ENCODE measurements at regions not wholly inside any gene's neighbourhood (a gene's known extent, or its start where the extent isn't known, plus 50 kb on each side); places are given as distances from the start of the nearest gene placed in this dataset.

GRCh38 chr9:90064971-90065370 lies 460.2 kb downstream of the GADD45G start:
- Histone ChIP-seq H3K27me3 (no peaks in the 10 kb centered on the region), H3K36me3 (no peaks in the 10 kb centered on the region), H3K4me1 (peaks cover 0 to 23% (median 0%) of the 10 kb centered on the region in 3 donors), H3K9me3 (no peaks in the 10 kb centered on the region), H3K27ac (no peak overlapping the region), H3K4me3 (no peak overlapping the region)
- WGBS, 2 donors (ENCODE audit: low coverage in 1 of 2), result 53 to 88% methylated on average over 2 to 3 of the region's 3 CpGs
- ATAC-seq, result no peak
- no peak for TF ChIP-seq POLR2AphosphoS5 (IDR thresholded peaks at IDR 0.05)
- no peak for TF ChIP-seq CTCF (IDR thresholded peaks at IDR 0.05)
- no peak for TF ChIP-seq POLR2A (IDR thresholded peaks at IDR 0.05)

DNA sequence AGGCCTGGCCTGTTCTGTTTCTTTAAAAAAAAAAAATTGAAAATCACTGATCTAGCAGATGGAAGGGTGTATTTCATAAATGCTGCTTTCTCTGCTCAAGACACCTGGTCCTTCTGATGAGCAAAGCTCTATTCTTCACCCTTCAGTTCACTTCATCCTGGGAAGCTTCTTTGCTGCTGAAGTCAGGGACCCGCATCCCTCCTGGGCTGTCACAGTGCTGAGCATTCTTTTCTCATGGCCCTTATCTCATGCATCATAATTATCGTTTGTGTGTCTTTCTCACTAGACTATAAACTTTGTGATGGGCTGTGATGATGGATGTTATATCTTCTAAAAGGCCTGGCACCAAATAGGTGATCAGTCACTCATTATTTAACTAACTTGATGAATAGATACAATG lies 461.0 kb downstream of the GADD45G start:
- Histone ChIP-seq H3K36me3 (no peaks in the 10 kb centered on the region), H3K27me3 (no peaks in the 10 kb centered on the region), H3K4me1 (peaks cover 0 to 21% (median 0%) of the 10 kb centered on the region in 3 donors), H3K4me3 (no peak overlapping the region), H3K27ac (no peak overlapping the region), H3K9me3 (no peaks in the 10 kb centered on the region)
- TF ChIP-seq POLR2A (IDR thresholded peaks at IDR 0.05) (no peak), EP300 (IDR thresholded peaks at IDR 0.05) (no peak), POLR2AphosphoS5 (IDR thresholded peaks at IDR 0.05) (no peak), CTCF (IDR thresholded peaks at IDR 0.05) (no peak)
- 89 to 100% methylated on average over 1 to 2 of the region's 2 CpGs for WGBS, 2 donors (ENCODE audit: low coverage in 1 of 2)
- no peak for ATAC-seq

- H3K4me1 ChIP-seq, result peaks cover 0 to 10% (median 0%) of the 10 kb centered on the region in 3 donors
- ATAC-seq, result no peak
- H3K27ac ChIP-seq, result no peak overlapping the region
- no peaks in the 10 kb centered on the region for H3K9me3 ChIP-seq
- TF ChIP-seq EP300 (IDR thresholded peaks at IDR 0.05) (no peak), CTCF (IDR thresholded peaks at IDR 0.05) (no peak), POLR2A (IDR thresholded peaks at IDR 0.05) (no peak), POLR2AphosphoS5 (IDR thresholded peaks at IDR 0.05) (no peak)
- 75 to 84% methylated on average over 1 to 2 of the region's 2 CpGs for WGBS, 2 donors (ENCODE audit: low coverage in 1 of 2)
- no peaks in the 10 kb centered on the region for H3K27me3 ChIP-seq
- no peak overlapping the region for H3K4me3 ChIP-seq
- no peaks in the 10 kb centered on the region for H3K36me3 ChIP-seq
Observed at GRCh38 chr9:90069085-90069484, 464.3 kb downstream of the GADD45G start.

GRCh38 chr9:90070056-90070455 lies 465.2 kb downstream of the GADD45G start:
- H3K4me3 ChIP-seq, result no peak overlapping the region
- H3K9me3 ChIP-seq, result no peaks in the 10 kb centered on the region
- TF ChIP-seq EP300 (IDR thresholded peaks at IDR 0.05), result no peak
- no peak for TF ChIP-seq POLR2AphosphoS5 (IDR thresholded peaks at IDR 0.05)
- TF ChIP-seq CTCF (IDR thresholded peaks at IDR 0.05), result no peak
- TF ChIP-seq POLR2A (IDR thresholded peaks at IDR 0.05), result no peak
- H3K4me1 ChIP-seq, result peaks cover 0 to 10% (median 0%) of the 10 kb centered on the region in 3 donors
- no peak for ATAC-seq
- no peak overlapping the region for H3K27ac ChIP-seq
- WGBS, 2 donors (ENCODE audit: low coverage in 1 of 2), result 89% methylated on average over 4 of the region's 5 CpGs; no CpG with 5 or more reads in 1 of the 2 donors
- no peaks in the 10 kb centered on the region for H3K27me3 ChIP-seq
- H3K36me3 ChIP-seq, result no peaks in the 10 kb centered on the region

GRCh38 chr9:90070469-90070868 lies 465.7 kb downstream of the GADD45G start:
- no peak for TF ChIP-seq EP300 (IDR thresholded peaks at IDR 0.05)
- TF ChIP-seq CTCF (IDR thresholded peaks at IDR 0.05), result no peak
- no peak for TF ChIP-seq POLR2A (IDR thresholded peaks at IDR 0.05)
- TF ChIP-seq POLR2AphosphoS5 (IDR thresholded peaks at IDR 0.05), result no peak
- no peaks in the 10 kb centered on the region for H3K36me3 ChIP-seq
- H3K27ac ChIP-seq, result no peak overlapping the region
- H3K4me3 ChIP-seq, result no peak overlapping the region
- WGBS, 2 donors (ENCODE audit: low coverage in 1 of 2), result 100% methylated on average over 1 of the region's 1 CpG
- H3K4me1 ChIP-seq, result peaks cover 0 to 10% (median 0%) of the 10 kb centered on the region in 3 donors
- H3K27me3 ChIP-seq, result no peaks in the 10 kb centered on the region
- ATAC-seq, result no peak
- H3K9me3 ChIP-seq, result no peaks in the 10 kb centered on the region

Measured in gastroesophageal sphincter (tissue), 4 donors.